HG02840 (cell line): ENCODE measurements at regions not wholly inside any gene's neighbourhood (a gene's known extent, or its start where the extent isn't known, plus 50 kb on each side); places are given as distances from the start of the nearest gene placed in this dataset.
A peak's percentile ranks its signal among the peaks of the same experiment; 100 is the strongest.

Source experiments
- ATAC-seq: cut with Tn5 transposase; IDR thresholded peaks from one replicate; pipeline ENCODE4 v1.9.1; 2021; ENCODE audit warnings: mild to moderate bottlenecking, moderate library complexity, moderate number of reproducible peaks; ENCODE audit not compliant: unreplicated experiment, low FRiP score

- ATAC-seq: no peak
Observed at GRCh38 chr5:74332006-74332405, 308.5 kb downstream of the ENC1 start.

GRCh38 chr5:74328221-74328630, 312.3 kb downstream of the ENC1 start:
- no peak for ATAC-seq

- ATAC-seq: no peak
Observed at GRCh38 chr5:74327339-74327685, 313.2 kb downstream of the ENC1 start.

- ATAC-seq: peak; percentile 69
Observed at GRCh38 chr5:74326571-74327338, 313.8 kb downstream of the ENC1 start.

GRCh38 chr5:74325866-74326265, 314.7 kb downstream of the ENC1 start:
- no peak for ATAC-seq

GRCh38 chr5:74324556-74324955, 316.0 kb downstream of the ENC1 start:
- no peak for ATAC-seq

- ATAC-seq: no peak
Observed at GRCh38 chr5:74322944-74323343, 317.6 kb downstream of the ENC1 start.

GRCh38 chr5:74322191-74322590, 318.3 kb downstream of the ENC1 start:
- no peak for ATAC-seq

- ATAC-seq: no peak
Observed at GRCh38 chr5:74321326-74321725, 319.2 kb downstream of the ENC1 start.

GRCh38 chr5:74320526-74320925, 320.0 kb downstream of the ENC1 start:
- no peak for ATAC-seq

- no peak for ATAC-seq
Observed at GRCh38 chr5:74319076-74319475, 321.5 kb downstream of the ENC1 start.

- no peak for ATAC-seq
Observed at GRCh38 chr5:74316064-74316603, 324.4 kb downstream of the ENC1 start.

- no peak for ATAC-seq
Observed at GRCh38 chr5:74314906-74315305, 325.6 kb downstream of the ENC1 start.

- ATAC-seq: no peak
Observed at GRCh38 chr5:74313896-74314295, 326.6 kb downstream of the ENC1 start.

GRCh38 chr5:74312746-74313145, 327.8 kb downstream of the ENC1 start:
- no peak for ATAC-seq

GRCh38 chr5:74311961-74312360, 328.6 kb downstream of the ENC1 start:
- ATAC-seq: no peak

- ATAC-seq: no peak
Observed at GRCh38 chr5:74310997-74311930, 329.3 kb downstream of the ENC1 start.

- ATAC-seq: no peak
Observed at GRCh38 chr5:74310386-74310785, 330.1 kb downstream of the ENC1 start.

GRCh38 chr5:74309050-74309449, 331.5 kb downstream of the ENC1 start:
- no peak for ATAC-seq

GRCh38 chr5:74306845-74307244, 333.7 kb downstream of the ENC1 start:
- no peak for ATAC-seq

- ATAC-seq: no peak
Observed at GRCh38 chr5:74304536-74304935, 336.0 kb downstream of the ENC1 start.
